ENCODE measurements at regions not wholly inside any gene's neighbourhood (a gene's known extent, or its start where the extent isn't known, plus 50 kb on each side); places are given as distances from the start of the nearest gene placed in this dataset.

- no peak for DNase-seq (ENCODE audit: low spot score)
- TF ChIP-seq, protein P1, sequence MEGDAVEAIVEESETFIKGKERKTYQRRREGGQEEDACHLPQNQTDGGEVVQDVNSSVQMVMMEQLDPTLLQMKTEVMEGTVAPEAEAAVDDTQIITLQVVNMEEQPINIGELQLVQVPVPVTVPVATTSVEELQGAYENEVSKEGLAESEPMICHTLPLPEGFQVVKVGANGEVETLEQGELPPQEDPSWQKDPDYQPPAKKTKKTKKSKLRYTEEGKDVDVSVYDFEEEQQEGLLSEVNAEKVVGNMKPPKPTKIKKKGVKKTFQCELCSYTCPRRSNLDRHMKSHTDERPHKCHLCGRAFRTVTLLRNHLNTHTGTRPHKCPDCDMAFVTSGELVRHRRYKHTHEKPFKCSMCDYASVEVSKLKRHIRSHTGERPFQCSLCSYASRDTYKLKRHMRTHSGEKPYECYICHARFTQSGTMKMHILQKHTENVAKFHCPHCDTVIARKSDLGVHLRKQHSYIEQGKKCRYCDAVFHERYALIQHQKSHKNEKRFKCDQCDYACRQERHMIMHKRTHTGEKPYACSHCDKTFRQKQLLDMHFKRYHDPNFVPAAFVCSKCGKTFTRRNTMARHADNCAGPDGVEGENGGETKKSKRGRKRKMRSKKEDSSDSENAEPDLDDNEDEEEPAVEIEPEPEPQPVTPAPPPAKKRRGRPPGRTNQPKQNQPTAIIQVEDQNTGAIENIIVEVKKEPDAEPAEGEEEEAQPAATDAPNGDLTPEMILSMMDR (conservative IDR thresholded peaks at IDR 0.05; ENCODE audit: low read depth) = no peak
- ChIA-PET CTCF (interaction anchor here (0.5 kb wide), 1 partner anchor 58 kb away, joined by 3 read pairs; no protein-coding TSS in a partner anchor), POLR2A (ENCODE audit: low non-redundant PET) (no interaction called here)
- H3K27ac ChIP-seq = no peak overlapping the region
These were observed 694.4 kb downstream of the MATN1 start for GRCh38 chr1:30028939-30029338.

DNA sequence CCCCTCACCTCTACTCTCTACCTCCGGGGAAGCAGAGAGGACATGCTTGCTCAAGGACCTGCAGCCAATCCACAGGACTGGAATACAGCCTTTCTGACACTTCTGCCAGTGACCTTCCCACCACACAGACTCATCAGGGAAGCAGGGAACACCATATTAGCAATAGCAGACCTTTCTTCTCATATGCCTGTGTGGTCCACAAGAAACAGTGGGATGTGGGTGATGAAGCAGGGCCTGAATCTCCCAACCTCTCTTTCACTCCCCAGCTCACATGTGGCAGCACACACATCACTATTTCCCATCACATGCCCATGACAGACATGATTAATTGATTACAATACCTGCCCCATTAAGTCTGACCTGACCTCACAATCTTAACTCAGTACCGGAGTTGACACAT is 695.1 kb downstream of the MATN1 start:
- DNase-seq (ENCODE audit: low spot score) = no peak
- ChIA-PET POLR2A (ENCODE audit: low non-redundant PET) (no interaction called here), CTCF (no interaction called here)
- H3K27ac ChIP-seq = no peak overlapping the region
- TF ChIP-seq, protein P1 (conservative IDR thresholded peaks at IDR 0.05; ENCODE audit: low read depth) = no peak

GRCh38 chr1:30027247-30027646 is 696.1 kb downstream of the MATN1 start:
- TF ChIP-seq, protein P1 (conservative IDR thresholded peaks at IDR 0.05; ENCODE audit: low read depth) = no peak
- CTCF ChIA-PET = no interaction called here
- POLR2A ChIA-PET (ENCODE audit: low non-redundant PET) = no interaction called here
- H3K27ac ChIP-seq = no peak overlapping the region
- DNase-seq (ENCODE audit: low spot score) = no peak

GRCh38 chr1:30024411-30025195 is 698.8 kb downstream of the MATN1 start:
- DNase-seq (ENCODE audit: low spot score) = no peak
- ChIA-PET CTCF (no interaction called here), POLR2A (ENCODE audit: low non-redundant PET) (no interaction called here)
- TF ChIP-seq, protein P1 (conservative IDR thresholded peaks at IDR 0.05; ENCODE audit: low read depth) = no peak
- H3K27ac ChIP-seq = no peak overlapping the region

- ChIA-PET CTCF (no interaction called here), POLR2A (ENCODE audit: low non-redundant PET) (no interaction called here)
- H3K27ac ChIP-seq = no peak overlapping the region
- TF ChIP-seq, protein P1 (conservative IDR thresholded peaks at IDR 0.05; ENCODE audit: low read depth) = no peak
- DNase-seq (ENCODE audit: low spot score) = no peak
These were observed 699.9 kb downstream of the MATN1 start for GRCh38 chr1:30023339-30024022.

- H3K27ac ChIP-seq = no peak overlapping the region
- ChIA-PET CTCF (interaction anchor here (0.6 kb wide), 1 partner anchor 228 kb away, joined by 4 read pairs; no protein-coding TSS in a partner anchor), POLR2A (ENCODE audit: low non-redundant PET) (no interaction called here)
- no peak for DNase-seq (ENCODE audit: low spot score)
- TF ChIP-seq, protein P1 (conservative IDR thresholded peaks at IDR 0.05; ENCODE audit: low read depth) = no peak
These were observed 709.4 kb downstream of the MATN1 start for GRCh38 chr1:30014031-30014430.

Measured in RWPE1 (cell line).